NCI-H226 (cell line): ENCODE measurements at regions not wholly inside any gene's neighbourhood (a gene's known extent, or its start where the extent isn't known, plus 50 kb on each side); places are given as distances from the start of the nearest gene placed in this dataset.

Experiments used
- DNase-seq: peaks from one replicate; pipeline ENCODE4 v3.0.0-alpha.2; 2015

DNA sequence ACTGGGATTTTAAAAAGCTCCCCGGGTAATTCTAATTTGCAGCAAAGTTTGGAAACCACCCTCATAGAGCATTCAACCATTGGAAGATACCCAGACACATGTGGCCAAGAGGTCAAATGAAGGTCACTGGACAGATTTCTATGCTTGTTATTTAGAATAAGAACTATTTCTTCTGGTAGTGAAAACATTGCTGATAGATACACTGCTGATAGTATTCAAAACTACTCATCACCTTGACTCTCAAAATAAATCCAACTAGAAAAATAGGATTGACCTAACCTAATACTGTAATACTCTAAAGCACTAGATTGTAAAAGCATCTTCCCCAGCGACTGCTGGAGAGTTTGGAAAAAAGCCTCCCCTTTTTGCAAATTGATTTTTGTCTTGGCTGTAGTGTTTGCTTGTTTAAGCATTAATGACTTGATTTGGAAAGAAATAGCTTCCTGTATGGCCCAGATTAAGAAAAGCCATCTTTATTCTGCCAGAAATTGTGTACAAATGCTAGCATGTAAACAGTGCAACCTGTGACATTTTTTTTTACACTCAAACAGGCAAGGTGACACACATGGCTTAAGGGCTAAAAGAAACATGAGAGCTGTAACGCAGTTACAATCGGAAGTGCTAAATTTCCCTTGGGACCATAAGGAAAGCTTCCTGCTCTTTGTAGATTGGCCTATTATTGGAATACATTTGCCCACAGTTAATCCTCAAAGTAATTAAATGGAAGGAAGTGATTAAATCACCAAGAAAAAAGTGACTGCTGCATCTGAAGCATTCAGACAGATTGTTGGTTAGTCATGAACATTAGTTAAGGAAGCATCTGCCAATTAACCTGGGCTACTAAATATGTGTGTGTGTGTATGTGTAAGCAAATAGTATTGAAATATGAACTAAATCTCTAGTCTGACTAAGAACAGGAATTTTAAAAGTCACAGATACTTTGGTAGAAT, 356.5 kb upstream of the ATP2B1 start:
- no peak for DNase-seq

DNA sequence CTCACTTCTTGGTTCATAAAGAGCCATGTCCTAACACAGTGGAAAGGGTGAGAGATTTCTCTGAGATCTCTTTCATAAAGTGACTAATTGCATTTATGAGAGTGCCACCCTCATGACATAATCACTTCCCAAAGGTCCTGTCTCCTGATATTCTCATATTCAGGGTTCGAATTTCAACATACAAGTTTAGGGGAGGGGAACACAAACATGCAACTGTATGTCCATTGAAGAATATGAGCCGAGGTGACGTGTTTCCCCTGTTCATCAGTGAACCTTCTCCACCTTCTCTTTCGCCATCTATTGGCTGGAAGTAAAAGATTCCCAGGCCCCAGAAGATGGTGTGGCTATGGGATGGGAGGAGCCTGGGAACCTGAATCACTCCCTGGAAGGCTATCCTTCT, 354.2 kb upstream of the ATP2B1 start:
- no peak for DNase-seq

DNA sequence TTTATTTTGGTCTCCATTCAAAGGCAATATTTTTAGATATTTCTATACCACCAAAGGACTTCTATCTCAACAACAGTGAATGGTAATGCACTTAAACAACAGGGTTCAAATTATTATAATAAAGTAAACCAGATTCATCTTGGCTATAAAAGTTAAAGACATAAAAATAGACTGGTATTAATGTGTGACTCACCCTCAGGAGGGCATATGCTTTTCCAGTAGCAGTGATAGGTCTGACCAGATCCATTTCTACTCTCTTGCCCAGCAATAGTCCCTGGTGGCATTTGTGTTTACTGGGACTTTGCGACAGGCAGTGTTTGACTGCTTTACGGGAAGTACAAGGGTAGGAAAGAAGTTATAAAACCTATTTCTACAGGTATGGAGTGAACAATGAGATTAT, 353.2 kb upstream of the ATP2B1 start:
- no peak for DNase-seq

DNA sequence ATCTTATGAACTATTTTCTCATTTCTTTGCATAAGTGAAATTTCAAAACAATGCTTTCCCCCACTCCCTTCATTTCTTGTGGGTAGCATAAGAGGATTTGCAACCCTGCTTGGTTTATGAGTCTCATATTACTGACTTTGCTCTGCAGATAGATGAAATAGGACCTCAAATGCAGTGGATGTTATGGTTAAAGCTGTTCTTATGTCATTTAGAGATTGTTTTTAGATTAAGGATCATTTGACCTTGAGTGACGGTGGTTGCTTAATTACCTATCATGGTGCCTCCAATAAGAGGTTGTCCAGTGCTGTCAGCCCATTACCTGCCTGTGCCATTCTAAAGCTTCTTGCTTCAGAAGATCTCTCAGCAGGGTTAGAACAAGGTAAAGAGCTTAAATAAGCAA, 351.4 kb upstream of the ATP2B1 start:
- DNase-seq: no peak

DNA sequence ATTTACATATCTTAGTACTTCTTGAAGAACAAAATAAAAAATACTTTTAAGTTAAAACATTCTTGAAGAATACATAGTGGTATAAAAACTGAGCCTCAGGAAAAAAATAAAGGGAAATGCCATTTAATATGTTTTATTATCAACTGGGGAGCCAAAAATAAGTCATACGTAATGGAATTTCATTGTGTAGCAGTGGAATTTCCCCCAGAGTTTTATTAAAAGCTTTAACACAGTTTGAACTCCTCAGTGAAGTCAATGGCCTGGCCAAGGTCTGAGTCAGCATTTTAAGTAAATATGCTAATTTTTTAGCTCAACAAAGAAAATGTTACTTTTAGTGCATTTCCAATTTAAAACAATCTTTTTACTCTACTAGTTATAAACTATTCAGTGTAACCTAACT, 350.1 kb upstream of the ATP2B1 start:
- DNase-seq: peak; percentile 76

DNA sequence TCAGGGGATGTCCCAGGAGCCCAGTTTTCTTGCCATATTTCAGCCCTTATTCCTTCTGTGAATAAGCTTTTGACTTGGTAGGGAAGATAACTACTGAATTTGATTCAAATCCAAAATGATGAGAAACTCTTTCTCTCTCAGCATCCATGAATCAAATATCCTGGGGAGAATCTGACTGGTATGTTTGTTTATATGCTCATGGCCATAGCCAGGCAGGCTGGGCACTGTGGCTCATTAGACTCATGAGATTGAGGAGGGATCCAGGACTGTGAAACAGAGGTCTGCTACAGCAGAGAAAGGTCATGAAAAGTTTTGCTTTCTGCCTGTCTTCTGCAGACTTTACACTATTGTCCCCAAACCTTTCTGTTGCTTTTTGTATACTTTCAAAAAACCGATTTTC, 346.4 kb upstream of the ATP2B1 start:
- peak; percentile 38 for DNase-seq

DNA sequence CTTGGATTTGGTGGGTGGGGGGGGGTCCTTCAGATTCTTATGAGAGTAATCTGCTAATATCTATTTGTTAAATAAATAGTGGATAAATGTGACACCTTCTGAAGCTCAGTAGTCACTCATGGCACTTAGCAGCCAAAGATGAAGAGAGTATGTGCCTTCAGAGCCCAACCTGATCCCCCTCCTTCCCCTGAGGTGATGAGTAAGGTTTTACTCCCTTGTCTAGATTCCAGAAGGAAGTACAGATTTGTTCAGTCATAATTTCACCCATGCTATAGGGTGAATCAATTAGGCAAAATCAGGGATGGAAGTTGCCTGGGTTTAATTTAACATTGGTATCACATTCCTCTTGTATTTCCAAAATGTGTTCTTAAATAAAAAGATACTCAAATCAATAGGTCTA, 340.3 kb upstream of the ATP2B1 start:
- no peak for DNase-seq

DNA sequence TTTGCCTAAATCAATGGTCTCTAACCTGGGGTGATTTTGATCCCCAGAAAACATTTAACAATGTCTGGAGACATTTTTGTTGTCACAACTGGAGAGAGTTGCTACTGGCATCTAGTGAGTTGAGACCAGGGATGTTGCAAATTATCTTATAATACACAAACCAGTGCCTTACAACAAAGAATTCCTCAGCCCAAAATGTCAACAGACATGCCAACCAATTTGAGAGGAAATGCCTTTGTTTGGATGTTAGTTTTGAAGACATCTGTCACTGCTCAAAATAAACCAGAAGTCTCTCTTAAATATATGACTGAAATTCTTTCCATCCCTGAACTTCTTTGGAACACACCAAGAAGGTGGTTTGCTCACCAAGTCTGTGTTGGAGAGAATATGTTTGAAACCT, 336.9 kb upstream of the ATP2B1 start:
- DNase-seq: no peak

DNA sequence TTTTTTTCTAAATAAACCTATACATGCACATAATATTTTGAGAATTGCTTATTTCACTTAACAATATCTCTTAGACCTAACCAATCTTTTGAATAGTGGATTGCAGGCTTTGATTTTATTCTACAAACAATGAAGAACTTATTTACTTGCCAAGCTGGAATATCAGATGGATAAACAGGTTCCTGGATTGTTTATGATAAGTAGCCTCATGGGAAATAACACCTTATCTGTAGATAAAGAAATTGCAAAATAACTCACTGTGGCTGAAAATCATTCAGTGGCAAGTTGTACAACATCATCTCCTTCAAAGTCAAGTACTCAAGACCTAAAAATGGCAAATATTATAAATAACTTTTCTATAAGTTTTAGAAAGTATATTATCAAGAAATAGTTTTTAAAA, 335.4 kb upstream of the ATP2B1 start:
- no peak for DNase-seq

DNA sequence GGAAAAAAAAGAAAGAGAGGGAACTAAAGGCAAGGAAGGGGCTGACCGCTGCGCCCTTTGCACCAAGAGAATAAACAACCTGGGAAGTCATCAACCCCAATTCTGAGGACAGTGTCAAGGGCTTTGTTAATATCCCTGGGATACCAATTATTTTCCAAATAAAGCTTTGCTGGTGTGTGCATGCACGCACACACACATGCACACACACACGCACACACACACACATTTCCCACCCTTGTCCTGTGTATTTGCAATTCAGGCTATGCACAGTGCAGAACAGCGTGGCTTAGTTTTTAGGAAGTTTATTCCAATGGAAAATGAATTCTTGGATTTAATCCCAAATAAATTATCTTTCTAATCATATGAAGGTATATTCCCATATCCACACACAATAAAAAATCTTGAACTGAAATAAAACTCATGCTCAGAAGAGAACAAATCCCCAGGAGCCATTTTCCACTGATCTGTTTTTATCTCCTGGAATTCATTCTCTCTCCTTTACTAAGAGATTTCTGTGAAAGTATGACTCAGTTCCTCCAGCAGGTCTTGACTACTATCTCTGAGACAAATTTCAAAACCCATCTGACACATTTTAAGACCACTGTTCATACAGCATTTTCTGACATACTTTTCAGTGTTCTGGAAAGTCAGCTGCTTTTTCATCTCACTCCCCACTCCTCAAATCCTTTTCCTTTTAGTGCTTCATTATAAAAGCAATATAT, 334.4 kb upstream of the ATP2B1 start:
- peak; percentile 75 for DNase-seq

DNA sequence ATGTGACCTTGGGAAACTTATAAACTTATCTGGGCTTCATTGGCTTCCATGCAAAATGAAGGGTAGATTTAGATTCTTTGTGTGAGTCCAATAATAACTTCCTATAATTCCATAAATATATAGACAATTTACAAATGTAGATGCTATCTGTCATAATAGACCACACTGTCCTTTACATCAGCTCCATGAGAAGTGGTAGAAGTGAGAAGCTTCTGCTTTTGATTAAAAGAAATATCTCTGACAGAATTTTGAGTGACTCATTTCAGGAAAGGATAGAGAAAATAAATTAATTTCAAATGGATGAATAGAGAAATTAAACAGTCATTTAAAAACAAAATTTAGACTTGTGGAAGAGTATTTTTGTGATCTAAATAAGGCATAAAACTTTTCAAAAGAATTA, 329.7 kb upstream of the ATP2B1 start:
- DNase-seq: no peak

DNA sequence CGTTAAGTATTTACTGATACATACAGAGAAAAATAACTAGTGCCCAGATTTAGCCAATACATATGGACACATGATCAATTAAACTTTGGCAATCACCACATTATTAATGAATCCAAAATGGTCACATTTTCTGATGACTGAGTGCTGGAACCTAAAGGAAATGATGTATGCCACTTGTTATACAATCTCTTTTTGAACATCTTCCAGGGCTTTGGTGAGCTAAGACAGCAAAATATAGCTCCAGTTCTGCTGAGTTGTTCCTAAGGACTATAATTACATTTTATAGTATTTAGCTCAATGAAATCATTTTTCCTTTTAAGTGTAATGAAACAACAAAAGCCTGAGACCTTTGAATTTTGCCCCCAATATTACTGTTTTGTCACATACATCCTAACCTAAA, 329.1 kb upstream of the ATP2B1 start:
- no peak for DNase-seq

DNA sequence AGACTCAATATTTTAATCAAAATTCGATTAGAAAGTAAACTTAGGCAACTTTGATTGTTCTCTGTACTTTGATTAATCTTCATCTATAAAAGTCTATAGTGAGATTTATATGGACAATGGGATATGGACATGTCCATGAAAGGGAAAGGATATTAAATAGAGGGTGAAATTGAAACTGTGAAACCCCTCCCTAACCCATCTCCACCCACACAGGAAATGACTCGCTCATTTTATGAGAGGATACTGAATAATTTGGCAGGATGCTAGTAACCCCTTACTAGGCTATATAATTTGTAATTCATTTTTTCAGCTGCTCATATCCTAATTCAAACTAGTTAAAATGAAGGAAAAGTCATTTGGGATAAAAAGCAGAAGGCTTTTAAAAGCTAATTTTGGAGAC, 328.0 kb upstream of the ATP2B1 start:
- DNase-seq: no peak

DNA sequence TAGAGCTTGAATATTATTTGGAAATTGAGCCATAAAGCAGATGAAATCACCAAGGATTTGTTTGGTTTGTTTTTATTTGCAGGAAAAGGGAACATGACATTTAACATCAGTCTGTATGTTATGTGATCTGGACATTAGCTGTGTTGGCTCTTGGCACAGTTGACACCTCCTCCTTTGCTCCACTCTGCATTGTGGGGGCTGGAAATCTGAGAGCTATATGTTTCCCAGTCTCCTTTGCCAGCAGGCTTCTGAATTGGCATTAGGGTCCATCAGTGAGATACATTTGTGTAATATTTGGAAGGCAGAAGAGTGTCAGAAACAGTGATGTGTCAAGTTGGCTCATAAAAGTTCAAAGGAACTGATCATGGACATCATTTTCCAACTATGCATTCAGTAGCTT, 322.1 kb upstream of the ATP2B1 start:
- DNase-seq: no peak

DNA sequence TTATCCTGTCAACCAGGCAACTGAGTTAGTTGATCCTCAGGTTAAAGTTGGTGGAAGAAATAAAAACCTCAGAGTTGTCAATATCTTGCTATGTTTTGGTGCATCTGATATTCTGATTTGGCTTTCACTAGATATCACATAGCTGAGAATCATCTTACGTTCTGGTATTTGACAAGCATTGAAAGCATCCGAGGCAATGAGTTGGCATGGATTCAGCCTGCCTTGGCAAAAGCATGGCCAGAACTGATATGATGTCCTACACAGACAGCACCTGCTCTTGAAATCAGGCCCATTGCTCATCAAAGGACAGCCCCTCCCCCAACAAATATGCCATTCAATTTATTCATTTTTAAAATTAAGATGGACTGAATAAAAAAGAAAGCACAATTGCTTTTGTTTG, 320.7 kb upstream of the ATP2B1 start:
- no peak for DNase-seq

DNA sequence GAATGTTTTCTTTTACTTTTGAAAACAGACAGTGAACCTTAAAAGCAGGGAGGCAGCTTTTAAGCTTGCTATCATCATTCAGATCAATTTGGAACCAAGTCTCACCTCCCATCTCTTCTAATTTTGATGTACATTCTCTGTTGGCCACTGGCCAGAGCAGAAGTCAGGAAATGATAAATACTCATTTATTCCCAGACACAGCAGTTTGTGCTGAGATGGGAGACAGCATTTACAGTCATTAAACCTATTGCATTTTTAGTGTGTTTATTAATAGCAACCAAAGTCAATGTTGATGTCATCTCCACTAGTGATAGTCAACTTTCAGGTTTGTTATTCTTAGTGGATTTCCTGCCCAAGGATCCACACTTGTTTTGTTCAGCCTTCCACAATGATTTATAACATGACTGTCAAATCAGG, 320.0 kb upstream of the ATP2B1 start:
- no peak for DNase-seq

DNA sequence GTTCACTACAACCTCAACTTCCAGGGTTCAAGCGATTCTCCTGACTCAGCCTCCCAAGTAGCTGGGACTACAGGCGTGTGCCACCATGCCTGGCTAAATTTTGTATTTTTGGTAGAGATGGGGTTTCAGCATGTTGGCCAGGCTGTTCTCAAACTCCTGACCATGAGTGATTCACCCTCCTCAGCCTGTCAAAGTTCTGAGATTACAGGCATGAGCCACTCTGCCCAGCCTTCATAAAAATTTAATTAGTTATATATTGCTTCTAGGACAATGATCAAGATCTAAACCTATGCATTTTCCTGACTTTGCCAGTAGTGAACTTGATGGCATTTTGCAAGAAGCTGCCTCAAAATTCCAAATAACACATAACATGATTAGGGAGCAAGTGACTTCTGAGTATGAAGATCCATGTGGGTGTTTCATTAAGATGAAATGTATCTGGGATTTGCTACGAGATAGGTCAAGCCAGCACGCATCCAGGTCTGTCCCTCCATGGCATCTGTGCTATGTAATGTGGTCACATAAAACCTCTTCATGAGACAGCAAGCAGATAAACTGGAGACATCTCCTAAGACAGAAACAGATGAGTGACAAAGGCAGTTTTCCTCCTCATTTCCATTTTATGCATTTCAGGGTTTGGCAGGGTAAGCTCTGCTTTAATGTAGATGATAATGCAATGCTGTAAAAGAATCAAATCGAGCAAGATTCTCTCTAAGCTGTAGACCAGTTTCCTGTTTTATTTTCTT, 319.4 kb upstream of the ATP2B1 start:
- no peak for DNase-seq

DNA sequence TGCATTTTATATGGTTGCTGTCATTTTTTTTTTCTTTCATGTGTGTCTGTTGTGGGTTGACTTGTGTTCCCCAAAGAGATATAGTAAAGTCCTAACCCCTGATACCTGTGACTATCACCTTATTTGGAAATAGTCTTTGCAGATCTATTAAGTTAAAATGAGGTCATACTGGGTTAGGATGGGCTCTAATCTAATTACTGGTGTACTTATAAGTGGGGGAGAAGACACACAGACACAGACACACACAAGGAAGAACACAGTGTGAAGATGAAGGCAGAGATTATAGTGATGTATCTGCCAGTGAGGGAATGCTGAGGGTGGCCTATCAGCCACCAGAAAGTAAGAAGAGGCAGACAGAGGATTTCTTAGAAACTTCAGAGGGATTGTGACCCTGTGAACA, 318.4 kb upstream of the ATP2B1 start:
- no peak for DNase-seq

DNA sequence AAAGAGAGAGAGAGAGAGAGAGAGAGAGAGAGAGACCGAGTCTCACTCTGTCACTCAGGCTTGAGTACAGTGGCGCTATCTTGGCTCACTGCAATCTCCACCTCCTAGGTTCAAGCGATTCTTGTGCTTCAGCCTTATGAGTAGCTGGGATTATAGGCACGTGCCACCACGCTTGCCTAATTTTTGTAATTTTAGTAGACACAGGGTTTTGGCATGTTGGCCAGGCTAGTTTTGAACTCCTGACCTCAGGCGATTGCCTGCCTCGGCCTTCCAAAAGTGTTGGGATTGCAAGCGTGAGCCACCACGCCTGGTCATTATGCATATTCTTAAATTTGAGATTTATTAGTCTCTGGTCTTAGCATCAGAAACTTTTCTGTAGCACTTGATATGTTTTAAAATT, 317.9 kb upstream of the ATP2B1 start:
- no peak for DNase-seq

DNA sequence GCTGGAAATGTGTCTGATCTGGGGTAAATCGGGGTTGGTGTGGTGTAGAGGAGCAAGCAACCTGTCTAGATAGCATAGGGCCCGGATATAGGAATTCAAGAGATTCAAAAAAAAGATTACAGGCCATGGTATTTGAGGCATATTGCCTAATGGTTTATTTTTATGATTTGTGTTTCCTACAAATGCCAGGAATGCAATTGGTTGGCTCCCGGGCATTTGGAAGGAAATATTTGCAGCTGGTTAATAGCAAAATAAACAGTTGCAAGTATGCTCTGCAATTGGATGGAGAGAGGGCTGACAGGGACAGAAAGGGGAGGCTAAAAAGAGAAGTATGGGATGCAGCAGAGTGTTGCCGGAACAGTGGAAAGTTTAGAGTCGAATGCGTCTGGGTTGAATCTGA, 315.6 kb upstream of the ATP2B1 start:
- DNase-seq: peak; percentile 64

DNA sequence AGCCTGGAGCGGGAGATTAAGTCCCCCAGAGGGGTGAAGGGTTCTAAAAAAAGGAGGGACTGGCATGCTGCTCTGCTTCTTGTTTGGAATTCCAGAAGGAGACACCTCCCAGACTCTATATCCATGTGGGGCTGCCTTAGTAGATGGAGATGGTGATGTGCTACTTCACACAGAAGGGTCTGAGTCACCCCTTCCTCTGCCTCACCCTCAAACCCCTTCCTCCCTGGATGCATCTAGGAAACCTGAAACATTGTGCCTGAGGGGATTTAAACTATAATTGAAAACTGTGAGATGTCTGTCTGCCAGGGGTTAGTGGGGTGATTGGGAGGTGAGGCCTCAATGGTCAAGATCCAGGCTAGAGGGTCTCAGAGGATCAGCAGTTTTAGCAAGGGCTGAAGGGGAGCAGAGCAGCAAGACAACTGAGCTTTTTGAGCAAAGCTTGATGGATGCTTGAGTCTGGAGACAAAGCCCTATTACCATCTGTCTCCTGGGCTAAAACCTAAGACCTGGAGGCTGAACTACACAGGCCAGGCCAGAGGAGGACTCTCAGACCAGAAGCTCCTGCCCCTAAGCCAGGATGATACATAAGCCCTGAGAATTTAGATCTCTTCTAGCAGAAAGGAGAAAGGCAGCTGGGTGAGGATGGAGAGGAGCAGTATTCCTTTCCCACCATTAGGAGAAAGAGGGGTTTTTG, 314.7 kb upstream of the ATP2B1 start:
- peak; percentile 17 for DNase-seq

DNA sequence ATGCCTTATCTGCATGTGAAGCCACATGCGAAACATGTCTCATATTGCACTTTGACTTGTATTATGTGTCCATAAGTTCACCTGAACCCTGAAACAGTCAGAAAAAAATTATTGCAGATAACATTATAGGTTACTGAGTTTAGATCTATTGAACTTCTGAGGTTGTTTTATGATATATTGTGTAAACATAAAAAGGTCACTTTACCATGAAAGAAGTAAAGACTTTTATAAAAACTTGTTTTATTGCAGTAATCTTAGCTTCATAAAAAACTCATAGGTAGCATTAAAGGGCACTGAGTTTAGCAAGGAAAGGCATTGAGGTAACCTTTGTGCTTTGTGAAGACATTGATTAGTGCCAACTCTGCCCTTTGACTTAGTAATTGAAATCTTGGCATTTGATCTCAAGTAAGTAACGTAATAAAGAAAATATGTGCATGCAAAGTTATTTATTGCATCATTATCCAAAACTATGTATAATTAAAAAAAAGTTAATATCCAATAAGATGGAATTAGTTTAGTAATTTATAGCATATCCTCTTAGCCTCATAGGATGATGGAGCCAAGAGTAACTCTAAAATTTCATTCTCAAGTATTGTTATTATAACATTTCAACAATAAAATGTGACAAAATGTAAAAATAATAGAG, 313.3 kb upstream of the ATP2B1 start:
- DNase-seq: no peak

DNA sequence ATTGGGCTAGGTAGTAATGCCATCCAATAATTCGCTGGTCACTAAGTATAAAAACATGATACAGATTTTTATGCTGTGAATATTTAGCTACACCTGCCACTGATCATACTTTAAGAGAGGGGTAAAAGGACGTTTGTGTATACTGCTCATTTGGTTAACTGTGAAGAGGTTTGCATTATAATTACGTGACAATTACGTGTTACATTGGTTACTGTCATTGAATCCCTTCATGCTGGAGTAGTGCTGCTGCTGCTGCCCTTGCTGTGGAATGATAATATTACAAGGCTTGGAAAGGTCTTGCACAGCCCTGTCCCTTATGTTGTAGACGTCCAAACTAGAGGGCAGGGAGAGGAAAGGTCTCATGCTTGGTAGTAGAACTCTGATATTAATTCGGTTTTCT, 312.2 kb upstream of the ATP2B1 start:
- DNase-seq: no peak
